Myocyte (in vitro differentiated cells): ENCODE measurements at regions not wholly inside any gene's neighbourhood (a gene's known extent, or its start where the extent isn't known, plus 50 kb on each side); places are given as distances from the start of the nearest gene placed in this dataset.

Experiments
- DNase-seq: peaks from one replicate; pipeline ENCODE4 v3.0.0-alpha.2; 2012; ENCODE audit warnings: low read depth

DNA sequence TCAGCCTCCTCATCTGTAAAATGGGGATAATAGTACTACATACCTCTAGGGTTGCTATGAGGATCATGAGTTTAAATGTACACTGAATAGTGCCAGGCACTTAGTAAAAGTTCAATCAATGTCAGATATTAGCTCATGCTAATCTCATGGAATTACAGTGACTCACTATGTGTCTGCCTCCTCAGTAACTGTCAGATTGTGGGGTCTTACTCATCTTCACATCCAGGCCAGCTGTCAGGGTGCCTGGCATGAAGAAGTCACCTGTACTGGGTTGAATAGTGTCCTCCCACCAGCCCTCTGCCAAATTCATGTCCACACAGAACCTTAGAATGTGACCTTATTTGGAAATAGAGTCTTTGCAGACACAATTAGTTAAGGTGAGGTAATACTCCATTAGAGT lies 54.3 kb upstream of the STIM2 start:
- peak; percentile 59 for DNase-seq

DNA sequence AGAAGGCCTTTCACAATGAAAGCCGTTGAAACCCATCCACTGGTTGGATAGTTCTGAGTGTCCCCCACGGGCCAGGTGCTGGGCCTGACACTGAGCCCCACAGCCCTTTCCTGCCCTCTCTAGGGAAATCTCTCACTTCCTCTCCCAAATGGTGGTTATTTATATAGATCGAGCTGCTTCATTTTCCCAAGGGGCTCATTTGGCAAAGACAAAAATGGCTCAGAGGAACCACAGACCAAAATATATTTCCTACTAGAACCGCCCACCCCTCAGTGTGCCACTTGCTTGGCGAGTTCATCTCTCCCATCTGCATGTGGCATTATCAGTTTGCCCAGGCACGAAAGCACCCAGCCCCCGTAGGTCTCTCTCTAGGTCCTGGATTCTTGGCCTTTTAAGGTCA lies 53.3 kb upstream of the STIM2 start:
- DNase-seq = peak; percentile 87

DNA sequence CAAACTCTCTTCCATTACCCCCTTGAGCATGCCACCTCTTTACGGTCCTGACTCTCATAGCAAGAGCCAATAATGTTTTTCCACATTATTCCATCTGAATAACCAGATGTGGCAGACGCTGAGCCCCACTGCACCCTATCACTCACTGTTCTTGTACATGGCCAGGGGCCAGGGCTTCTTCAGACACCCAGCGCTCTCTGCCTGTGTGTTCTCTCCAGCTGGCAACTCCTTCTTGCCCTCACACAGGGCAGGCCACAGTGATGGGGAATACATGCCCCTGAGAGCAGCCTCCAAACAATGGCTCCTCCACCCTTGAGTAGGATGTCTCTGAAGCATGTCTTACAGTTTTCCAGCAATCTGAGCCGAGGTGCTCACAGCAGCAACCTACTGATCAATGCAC lies 50.8 kb upstream of the STIM2 start:
- no peak for DNase-seq
